ENCODE measurements at regions not wholly inside any gene's neighbourhood (a gene's known extent, or its start where the extent isn't known, plus 50 kb on each side); places are given as distances from the start of the nearest gene placed in this dataset.

DNA sequence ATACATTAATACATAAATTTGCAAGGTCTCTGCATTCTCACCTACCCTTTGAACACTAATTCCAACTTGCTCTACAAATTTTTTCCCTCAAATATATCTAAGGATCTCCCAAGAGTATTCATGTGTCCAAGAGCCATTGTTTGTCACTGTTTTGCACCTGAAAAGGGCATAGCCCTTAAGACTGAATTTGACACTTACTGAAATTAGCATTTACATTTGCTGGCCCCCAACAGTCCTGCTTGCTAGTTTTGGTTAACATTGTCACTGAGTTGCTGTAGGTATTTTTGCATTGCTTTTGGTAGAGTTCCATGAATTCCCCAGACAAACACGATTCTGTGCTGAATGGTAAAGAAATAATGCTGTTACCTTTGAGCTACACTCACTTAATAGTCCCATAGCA lies 57.3 kb downstream of the KCNA4 start:
- Histone ChIP-seq H3K9me3 (ENCODE audit: insufficient read depth, low read depth, low read length) (no peaks in the 10 kb centered on the region), H2AFZ (ENCODE audit: low read depth, low read length) (no peak overlapping the region), H3K36me3 (ENCODE audit: insufficient read depth, low read length) (no peaks in the 10 kb centered on the region), H3K4me1 (ENCODE audit: insufficient read depth, low read length) (no peaks in the 10 kb centered on the region), H3K4me2 (ENCODE audit: low read length) (no peak overlapping the region), H3K27ac (ENCODE audit: low read depth, low read length) (no peak overlapping the region), H3K79me2 (ENCODE audit: insufficient read depth, low read length) (no peaks in the 10 kb centered on the region), H3K4me3 (ENCODE audit: insufficient read depth, low read depth, low read length) (no peak overlapping the region), H3K9ac (ENCODE audit: low read length) (no peak overlapping the region), H4K20me1 (ENCODE audit: insufficient read depth, low read length) (no peaks in the 10 kb centered on the region), H3K27me3 (ENCODE audit: insufficient read depth, low read length) (no peaks in the 10 kb centered on the region)
- TF ChIP-seq EZH2 (IDR thresholded peaks at IDR 0.05; ENCODE audit: insufficient read depth, low read length), result no peak
- no peak for TF ChIP-seq CTCF (IDR thresholded peaks at IDR 0.05; ENCODE audit: insufficient read depth, low read depth, low read length)
- Mint-ChIP-seq H3K4me3 (ENCODE audit: unreplicated experiment) (no peak overlapping the region), H3K9me3 (ENCODE audit: unreplicated experiment) (no peaks in the 10 kb centered on the region), H3K4me1 (ENCODE audit: low read depth, unreplicated experiment) (peaks cover 5% of the 10 kb centered on the region), H3K27ac (ENCODE audit: unreplicated experiment) (no peak overlapping the region), H3K36me3 (ENCODE audit: low read depth, unreplicated experiment) (no peaks in the 10 kb centered on the region), H3K27me3 (ENCODE audit: low read depth, unreplicated experiment) (peaks cover 3% of the 10 kb centered on the region)
- no peak for DNase-seq (ENCODE audit: low read depth)
- FAIRE-seq, result no peak

DNA sequence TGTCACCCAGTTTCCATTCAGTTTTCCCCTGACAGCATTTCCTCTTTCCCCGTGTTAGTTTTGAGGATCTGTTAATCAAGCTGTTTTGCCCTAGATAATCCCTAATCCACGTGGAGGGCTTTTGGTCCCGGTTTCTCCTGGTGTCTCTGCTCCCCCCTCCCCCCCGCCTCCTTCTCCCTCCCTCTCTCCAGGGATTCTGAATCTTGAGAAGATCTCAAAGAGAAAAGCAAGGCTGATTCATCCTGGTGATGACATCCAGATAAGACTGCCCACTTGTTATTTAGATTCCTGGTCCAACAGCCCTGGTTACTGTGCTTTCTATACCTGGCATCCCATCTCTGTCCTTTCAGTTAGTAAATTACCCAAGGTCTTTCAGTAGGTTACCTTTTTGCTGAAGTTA lies 59.4 kb downstream of the KCNA4 start:
- H3K79me2 ChIP-seq (ENCODE audit: insufficient read depth, low read length), result no peaks in the 10 kb centered on the region
- Mint-ChIP-seq H3K27me3 (ENCODE audit: low read depth, unreplicated experiment) (peaks cover 3% of the 10 kb centered on the region), H3K27ac (ENCODE audit: unreplicated experiment) (no peak overlapping the region), H3K36me3 (ENCODE audit: low read depth, unreplicated experiment) (no peaks in the 10 kb centered on the region), H3K9me3 (ENCODE audit: unreplicated experiment) (no peaks in the 10 kb centered on the region), H3K4me3 (ENCODE audit: unreplicated experiment) (no peak overlapping the region), H3K4me1 (ENCODE audit: low read depth, unreplicated experiment) (peaks cover 4% of the 10 kb centered on the region)
- no peak overlapping the region for H3K9ac ChIP-seq (ENCODE audit: low read length)
- no peak overlapping the region for H3K27ac ChIP-seq (ENCODE audit: low read depth, low read length)
- no peaks in the 10 kb centered on the region for H3K27me3 ChIP-seq (ENCODE audit: insufficient read depth, low read length)
- no peak overlapping the region for H3K4me2 ChIP-seq (ENCODE audit: low read length)
- H2AFZ ChIP-seq (ENCODE audit: low read depth, low read length), result no peak overlapping the region
- no peak overlapping the region for H3K4me3 ChIP-seq (ENCODE audit: insufficient read depth, low read depth, low read length)
- H4K20me1 ChIP-seq (ENCODE audit: insufficient read depth, low read length), result no peaks in the 10 kb centered on the region
- no peak for TF ChIP-seq CTCF (IDR thresholded peaks at IDR 0.05; ENCODE audit: insufficient read depth, low read depth, low read length)
- no peak for TF ChIP-seq EZH2 (IDR thresholded peaks at IDR 0.05; ENCODE audit: insufficient read depth, low read length)
- H3K4me1 ChIP-seq (ENCODE audit: insufficient read depth, low read length), result no peaks in the 10 kb centered on the region
- H3K9me3 ChIP-seq (ENCODE audit: insufficient read depth, low read depth, low read length), result no peaks in the 10 kb centered on the region
- DNase-seq (ENCODE audit: low read depth) (no peak), FAIRE-seq (no peak)
- no peaks in the 10 kb centered on the region for H3K36me3 ChIP-seq (ENCODE audit: insufficient read depth, low read length)

- no peaks in the 10 kb centered on the region for H3K9me3 ChIP-seq (ENCODE audit: insufficient read depth, low read depth, low read length)
- no peaks in the 10 kb centered on the region for H3K4me1 ChIP-seq (ENCODE audit: insufficient read depth, low read length)
- DNase-seq (ENCODE audit: low read depth) (no peak), FAIRE-seq (no peak)
- H3K79me2 ChIP-seq (ENCODE audit: insufficient read depth, low read length), result no peaks in the 10 kb centered on the region
- H3K36me3 ChIP-seq (ENCODE audit: insufficient read depth, low read length), result no peaks in the 10 kb centered on the region
- no peak overlapping the region for H3K4me2 ChIP-seq (ENCODE audit: low read length)
- no peak for TF ChIP-seq EZH2 (IDR thresholded peaks at IDR 0.05; ENCODE audit: insufficient read depth, low read length)
- no peak for TF ChIP-seq CTCF (IDR thresholded peaks at IDR 0.05; ENCODE audit: insufficient read depth, low read depth, low read length)
- H3K27me3 ChIP-seq (ENCODE audit: insufficient read depth, low read length), result no peaks in the 10 kb centered on the region
- no peak overlapping the region for H3K27ac Mint-ChIP-seq (ENCODE audit: unreplicated experiment)
- H2AFZ ChIP-seq (ENCODE audit: low read depth, low read length), result no peak overlapping the region
- H3K4me3 Mint-ChIP-seq (ENCODE audit: unreplicated experiment), result no peak overlapping the region
- H3K4me3 ChIP-seq (ENCODE audit: insufficient read depth, low read depth, low read length), result no peak overlapping the region
- no peaks in the 10 kb centered on the region for H3K36me3 Mint-ChIP-seq (ENCODE audit: low read depth, unreplicated experiment)
- H3K9ac ChIP-seq (ENCODE audit: low read length), result no peak overlapping the region
- H3K27me3 Mint-ChIP-seq (ENCODE audit: low read depth, unreplicated experiment), result peaks cover 3% of the 10 kb centered on the region
- H3K4me1 Mint-ChIP-seq (ENCODE audit: low read depth, unreplicated experiment), result peaks cover 4% of the 10 kb centered on the region
- H3K27ac ChIP-seq (ENCODE audit: low read depth, low read length), result no peak overlapping the region
- H4K20me1 ChIP-seq (ENCODE audit: insufficient read depth, low read length), result no peaks in the 10 kb centered on the region
- H3K9me3 Mint-ChIP-seq (ENCODE audit: unreplicated experiment), result no peaks in the 10 kb centered on the region
These were observed 60.7 kb downstream of the KCNA4 start for GRCh38 chr11:29956076-29956556.
